GM04504 (cell line): ENCODE measurements at regions not wholly inside any gene's neighbourhood (a gene's known extent, or its start where the extent isn't known, plus 50 kb on each side); places are given as distances from the start of the nearest gene placed in this dataset.
"Not testable (repeated sequence)": the region's sequence is repeated elsewhere in the genome, so short reads cannot be mapped to it uniquely, and the experiment has no call there.

ENCODE experiments used
- DNase-seq: peaks from one replicate; pipeline ENCODE4 v3.0.0-alpha.2; 2012; ENCODE audit warnings: low read depth

DNA sequence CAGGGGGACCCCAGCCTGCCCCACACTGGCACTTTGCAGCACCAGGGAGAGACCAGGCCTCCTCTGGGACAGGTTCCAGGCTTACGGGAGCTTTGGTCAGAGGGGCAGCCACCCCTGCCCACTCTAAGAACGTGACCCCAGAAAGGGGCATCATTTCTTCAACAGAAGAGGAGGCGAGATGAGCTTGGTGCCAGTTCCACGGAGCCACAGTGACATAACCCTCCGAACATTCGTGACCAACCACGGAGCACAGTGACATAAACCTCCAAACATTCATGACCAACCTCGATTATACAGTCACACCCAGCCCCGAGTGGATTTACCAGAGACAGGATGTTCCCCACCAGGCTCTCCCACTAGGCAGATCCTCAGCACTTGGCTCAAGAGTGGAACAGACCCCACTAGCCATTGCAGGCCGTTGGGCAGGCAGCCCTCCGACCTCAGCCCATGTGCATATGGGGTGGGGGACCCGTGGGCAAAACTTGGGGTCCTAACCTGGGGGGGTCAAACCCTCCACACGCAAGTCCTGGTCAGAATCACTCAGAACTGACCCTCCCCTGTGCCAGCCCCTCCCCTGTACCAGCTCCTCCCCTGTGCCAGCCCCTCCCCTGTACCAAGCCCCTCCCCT is 112.9 kb downstream of the METRNL start:
- no peak for DNase-seq

GRCh38 chr17:83192789-83193335 is 113.5 kb downstream of the METRNL start:
- DNase-seq: not testable (repeated sequence)

DNA sequence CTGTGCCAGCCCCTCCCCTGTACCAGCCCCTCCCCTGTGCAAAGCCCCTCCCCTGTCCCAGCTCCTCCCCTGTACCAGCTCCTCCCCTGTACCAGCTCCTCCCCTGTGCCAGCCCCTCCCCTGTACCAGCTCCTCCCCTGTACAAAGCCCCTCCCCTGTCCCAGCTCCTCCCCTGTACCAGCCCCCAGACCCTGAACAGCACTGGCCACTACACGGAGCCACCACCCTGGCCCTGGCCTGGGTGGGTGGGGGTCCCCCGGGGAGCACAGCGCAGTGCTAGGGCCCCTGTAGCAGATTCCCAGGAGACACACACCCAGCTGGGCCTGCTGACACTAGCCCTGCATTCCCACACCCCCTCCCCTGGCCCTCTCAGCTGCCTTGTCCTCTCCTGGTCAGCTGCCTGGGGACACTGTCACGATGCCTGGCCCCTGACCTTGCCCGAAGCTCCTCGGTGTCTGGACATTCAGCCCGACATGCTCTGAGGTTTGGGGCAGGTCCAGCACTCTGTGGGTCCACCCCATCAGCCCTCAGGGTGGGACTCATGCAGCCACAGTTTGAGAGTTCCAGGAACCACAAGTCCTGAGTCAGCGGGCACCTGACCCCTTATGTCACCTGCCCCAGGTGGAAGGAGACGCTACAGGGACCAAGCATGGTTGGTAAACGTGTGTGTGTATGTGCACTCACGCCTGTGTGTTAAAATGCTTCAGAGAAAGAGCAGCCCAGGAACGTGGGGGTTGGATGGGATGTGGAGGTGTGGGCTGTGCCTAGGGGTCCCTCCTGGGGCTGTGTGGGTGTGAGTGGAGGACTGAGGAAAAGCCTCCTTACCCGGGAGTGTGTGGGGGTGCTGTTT is 114.2 kb downstream of the METRNL start:
- no peak for DNase-seq

DNA sequence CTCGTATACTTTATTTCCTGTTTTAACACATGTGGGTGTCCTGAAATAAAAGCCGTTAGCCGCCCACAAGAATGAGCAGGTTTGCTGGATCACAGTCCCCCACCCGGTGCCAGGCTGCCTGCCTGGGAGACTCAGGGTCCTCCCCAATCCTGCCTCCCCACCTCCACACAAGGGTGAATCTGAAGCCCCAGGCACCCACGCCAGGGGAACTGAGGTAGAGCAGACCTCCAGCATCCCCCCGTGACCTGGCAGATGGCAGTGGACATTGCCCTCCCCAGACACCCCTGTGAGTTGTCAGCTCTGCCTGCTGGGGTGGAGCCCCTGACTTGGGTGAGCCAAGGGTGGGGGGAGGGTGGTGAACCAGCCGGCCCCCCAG is 114.8 kb downstream of the METRNL start:
- no peak for DNase-seq

DNA sequence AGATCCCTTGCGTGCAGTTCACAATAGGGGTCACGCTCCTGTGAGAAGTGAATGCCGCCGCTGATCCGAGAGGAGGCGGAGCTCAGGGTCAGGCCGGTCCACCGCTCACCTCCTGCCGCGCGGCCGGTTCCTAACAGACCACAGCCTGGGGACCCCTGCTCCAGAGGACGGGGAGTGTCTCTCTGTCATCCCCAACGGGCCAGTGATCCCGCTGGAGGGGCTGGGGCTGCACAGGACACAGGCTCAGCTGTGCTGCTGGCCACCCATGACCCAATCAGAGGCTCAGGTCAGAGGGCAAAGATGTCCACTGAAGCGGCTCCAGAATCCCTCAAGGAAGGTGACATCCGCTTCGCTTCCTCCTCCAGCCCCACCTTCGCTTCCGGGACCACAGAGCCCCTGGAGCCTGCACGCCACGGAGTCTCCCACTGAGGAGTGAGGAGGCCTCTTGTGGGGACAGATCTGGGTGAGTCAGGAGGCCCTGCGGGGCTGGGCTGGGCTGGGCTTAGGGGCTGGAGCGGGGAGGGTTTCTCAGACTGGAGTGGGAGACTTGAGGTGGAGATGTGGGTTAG is 115.4 kb downstream of the METRNL start:
- DNase-seq: no peak

GRCh38 chr17:83195330-83196023 is 116.1 kb downstream of the METRNL start:
- no peak for DNase-seq

DNA sequence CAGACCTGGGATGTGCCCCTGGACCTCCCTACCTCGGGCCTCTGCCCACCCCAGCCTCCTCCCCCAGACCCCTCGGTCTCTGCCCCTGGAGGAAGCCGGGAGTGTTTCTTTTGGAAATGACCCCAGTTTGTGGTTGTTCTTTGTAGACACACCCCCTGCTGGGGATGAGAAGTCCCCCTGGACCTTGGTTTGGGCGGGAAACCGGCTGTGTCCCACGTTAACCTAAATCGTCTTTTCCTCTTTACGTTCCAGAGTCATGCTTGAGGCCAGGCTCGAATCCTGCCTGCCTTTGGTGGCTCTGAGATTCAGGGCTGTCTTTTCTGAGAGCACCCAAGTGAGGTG is 116.6 kb downstream of the METRNL start:
- no peak for DNase-seq

DNA sequence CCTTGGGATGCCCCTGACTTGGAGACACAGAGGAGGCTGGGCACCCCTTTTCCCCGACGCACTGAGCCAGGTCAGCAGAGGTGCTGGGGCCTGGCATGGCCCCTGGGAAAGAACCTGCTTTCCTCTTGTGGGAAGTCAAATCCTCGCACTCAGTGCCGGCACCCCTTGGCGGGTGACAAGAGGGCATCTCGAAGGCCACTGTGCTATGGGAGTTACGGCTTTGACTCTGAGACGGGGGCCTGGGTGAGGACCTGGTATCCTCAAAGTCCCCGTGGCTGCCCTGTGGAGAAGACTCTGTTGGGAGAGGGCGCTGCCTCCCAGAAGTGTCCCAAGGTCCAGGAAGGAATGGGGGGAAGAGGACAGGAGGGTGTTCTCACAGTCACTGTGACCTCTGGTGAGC is 117.0 kb downstream of the METRNL start:
- DNase-seq: no peak

DNA sequence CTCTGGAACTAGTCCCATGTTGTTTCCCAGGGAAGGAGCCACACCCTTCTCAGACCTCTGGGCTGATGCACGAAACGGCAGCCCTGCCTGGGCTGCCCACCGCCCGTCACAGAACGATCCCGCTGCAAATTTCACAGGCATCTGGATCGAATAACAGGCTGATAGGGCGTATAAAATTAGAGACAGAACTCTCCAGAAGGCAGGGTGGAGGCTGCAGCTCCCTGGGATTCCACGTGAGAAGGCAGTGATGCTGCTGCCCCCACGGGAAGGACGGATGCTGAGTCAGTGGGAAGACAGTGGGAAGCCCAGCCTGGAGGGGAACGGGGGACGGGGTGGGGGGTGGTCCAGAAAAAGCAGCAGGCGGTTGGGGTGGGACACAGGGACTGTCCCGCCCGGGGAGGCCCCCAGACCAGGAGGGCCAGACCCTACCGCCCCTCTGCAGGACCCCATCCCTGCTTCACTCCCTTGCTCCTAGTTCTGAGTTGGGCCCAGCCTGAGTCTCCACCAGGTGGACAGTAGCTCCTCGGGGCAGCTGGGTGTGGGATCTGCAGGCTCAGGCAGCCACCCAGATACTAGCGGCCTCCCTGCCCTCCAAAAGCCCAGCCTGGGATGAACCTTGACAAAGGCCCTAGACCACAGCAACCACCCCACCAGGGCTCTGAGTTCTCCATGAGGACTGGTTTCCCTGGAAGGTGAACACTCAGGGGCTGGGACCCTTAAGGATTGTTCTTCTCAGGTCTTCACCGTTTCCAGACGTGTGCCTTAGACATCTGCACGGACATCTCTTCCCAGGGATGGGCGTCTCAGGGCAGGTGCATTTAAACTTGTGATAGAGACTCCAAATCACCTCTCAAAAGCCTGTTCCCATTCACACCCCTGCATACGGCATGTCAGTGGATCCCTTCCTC is 117.8 kb downstream of the METRNL start:
- DNase-seq: peak; percentile 75

GRCh38 chr17:83198366-83199341 is 119.2 kb downstream of the METRNL start:
- DNase-seq: no peak

DNA sequence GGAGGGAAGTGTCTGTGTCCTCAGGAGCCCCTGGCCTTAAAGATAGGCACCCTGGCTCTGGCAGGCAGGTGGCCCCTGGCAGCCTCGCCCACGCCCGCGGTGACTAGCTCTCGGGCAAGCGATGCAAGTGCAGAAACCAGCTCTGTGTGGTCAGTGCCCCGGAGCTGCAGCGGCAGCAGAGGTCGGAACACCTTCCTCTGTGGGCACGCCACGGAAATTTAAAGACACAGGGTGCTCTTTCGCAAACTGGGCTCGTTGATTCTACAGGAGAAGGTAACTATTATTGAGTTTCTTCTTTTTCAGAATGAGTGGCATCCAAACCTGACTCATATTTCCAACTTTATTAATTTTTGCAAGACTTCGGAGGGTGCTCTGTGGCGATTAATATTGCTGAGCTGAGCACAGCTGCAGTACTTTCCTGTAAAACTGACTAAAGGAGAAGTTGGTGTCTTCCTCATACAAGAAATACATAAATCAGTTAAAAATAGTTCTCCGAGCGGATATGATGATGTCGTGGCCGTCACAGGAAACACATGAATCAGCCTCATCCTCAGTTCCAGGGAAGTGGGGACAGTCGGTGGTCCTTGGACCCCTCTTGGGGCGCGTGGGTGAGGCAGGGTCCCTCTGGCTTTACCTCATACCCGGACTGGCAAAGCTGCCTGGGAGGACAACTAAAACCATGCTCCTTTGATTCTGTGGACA is 120.2 kb downstream of the METRNL start:
- no peak for DNase-seq

DNA sequence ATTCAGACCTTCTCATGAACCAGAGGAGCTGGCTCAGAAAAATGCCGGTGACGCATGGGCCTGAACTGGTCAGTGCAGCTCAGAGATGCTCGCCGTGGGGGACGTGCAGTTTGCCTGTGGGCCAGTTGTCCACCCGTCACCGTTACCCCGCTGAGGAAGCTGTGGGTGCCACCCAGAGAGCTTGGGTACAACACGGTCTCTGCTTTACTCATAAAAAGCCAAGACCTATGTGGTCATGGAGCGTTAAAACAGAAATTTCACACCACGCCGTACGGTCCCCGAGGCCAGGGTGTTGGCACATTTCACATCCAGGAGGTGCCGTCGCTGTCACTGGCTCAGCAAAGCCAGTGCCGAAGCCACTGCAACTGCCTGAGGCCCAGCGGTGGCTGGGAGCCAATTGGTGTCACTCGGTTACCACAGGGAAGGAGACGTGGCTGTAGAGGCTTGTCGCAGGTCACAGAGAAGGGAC is 120.9 kb downstream of the METRNL start:
- peak; percentile 68 for DNase-seq

GRCh38 chr17:83200751-83201150 is 121.3 kb downstream of the METRNL start:
- no peak for DNase-seq

- no peak for DNase-seq
Measured at GRCh38 chr17:83201206-83202001, 122.0 kb downstream of the METRNL start.

GRCh38 chr17:83202002-83203000 is 122.9 kb downstream of the METRNL start:
- no peak for DNase-seq

- peak; percentile 97 for DNase-seq
Measured at GRCh38 chr17:83203073-83203471, 123.7 kb downstream of the METRNL start.

- no peak for DNase-seq
Measured at GRCh38 chr17:83203472-83204221, 124.2 kb downstream of the METRNL start.
